Caco-2 (cell line): ENCODE measurements at regions not wholly inside any gene's neighbourhood (a gene's known extent, or its start where the extent isn't known, plus 50 kb on each side); places are given as distances from the start of the nearest gene placed in this dataset.

Experiments
- BruUV-seq: library from RNA; stranded (reverse); fragments of 400-500 nt; replicated peaks from 2 replicates; lab custom pipeline; 2021; lab: Mats Ljungman, UMichigan
- CTCF ChIA-PET: fragments of 300-600 bp; sonication (Branson Sonifier 250); formaldehyde crosslinking; loops from one replicate; lab custom pipeline; 2022; ENCODE audit warnings: antibody characterized with exemption; lab: Charles Lee
- POLR2A ChIA-PET: fragments of 300-600 bp; sonication (Branson Sonifier 250); formaldehyde crosslinking; loops from one replicate; lab custom pipeline; 2022; ENCODE audit warnings: antibody characterized with exemption; lab: Charles Lee
- DNase-seq, 2 experiments: peaks; one replicate each; pipeline versions ENCODE4 v3.0.0 to v3.0.0-alpha.2; 2020 to 2022
- H3K27me3 ChIP-seq: replicated peaks from 2 replicates; pipeline ENCODE4 v1.6.0; 2011; ENCODE audit warnings: low read length; ENCODE audit not compliant: control insufficient read depth, insufficient read depth
- H3K36me3 ChIP-seq: 2 replicates; pipeline ENCODE4 v1.5.1; 2011; ENCODE audit warnings: low read length; ENCODE audit not compliant: control insufficient read depth, insufficient read depth
- H3K4me1 ChIP-seq: fragments of 250-450 bp; sonication (Bioruptor Pico); 2 replicates; pipeline ENCODE4 v1.5.1; 2020; ENCODE audit warnings: mild to moderate bottlenecking
- H3K4me3 ChIP-seq: 2 replicates; pipeline ENCODE4 v1.5.1; 2011; ENCODE audit warnings: low read depth, mild to moderate bottlenecking, control low read depth, low read length
- H3K9me3 ChIP-seq: fragments of 250-450 bp; sonication (Bioruptor Pico); 2 replicates; pipeline ENCODE4 v1.5.1; 2020; ENCODE audit warnings: mild to moderate bottlenecking, moderate library complexity
- H3K27ac Mint-ChIP-seq: one replicate; pipeline ENCODE4 v1.8.0; 2022; ENCODE audit warnings: mixed read lengths; ENCODE audit not compliant: unreplicated experiment
- H3K27me3 Mint-ChIP-seq: one replicate; pipeline ENCODE4 v1.8.0; 2022; ENCODE audit warnings: mixed read lengths; ENCODE audit not compliant: insufficient read depth, unreplicated experiment
- H3K36me3 Mint-ChIP-seq: one replicate; pipeline ENCODE4 v1.8.0; 2022; ENCODE audit warnings: mild to moderate bottlenecking, mixed read lengths; ENCODE audit not compliant: insufficient read depth, unreplicated experiment
- H3K4me1 Mint-ChIP-seq: one replicate; pipeline ENCODE4 v1.8.0; 2022; ENCODE audit warnings: low read depth, mixed read lengths; ENCODE audit not compliant: unreplicated experiment
- H3K4me3 Mint-ChIP-seq: one replicate; pipeline ENCODE4 v1.8.0; 2022; ENCODE audit warnings: mild to moderate bottlenecking, moderate library complexity, mixed read lengths; ENCODE audit not compliant: unreplicated experiment
- H3K9me3 Mint-ChIP-seq: one replicate; pipeline ENCODE4 v1.8.0; 2022; ENCODE audit warnings: mixed read lengths; ENCODE audit not compliant: unreplicated experiment
- intact Hi-C: fragments of 100-400 bp; cut with micrococcal nuclease; formaldehyde crosslinking; loops from one replicate; pipeline ENCODE4 v1.10.0; 2022; ENCODE audit not compliant: unreplicated experiment
- TF ChIP-seq, protein P1 (sequence below), 2 experiments: fragments of 200-600 bp in 1 of 2; IDR thresholded peaks; 1 replicate in 1 of 2; 2 replicates in 1 of 2; pipeline versions ENCODE4 v1.5.1 to v1.8.0; 2011 to 2022; ENCODE audit warnings: antibody characterized with exemption in 1 of 2, control low read depth in 1 of 2, inconsistent platforms in 1 of 2, low read depth in 1 of 2, low read length in 1 of 2, mild to moderate bottlenecking in 1 of 2, moderate library complexity in 1 of 2; ENCODE audit not compliant: insufficient read depth in 1 of 2, severe bottlenecking in 1 of 2, unreplicated experiment in 1 of 2

DNA sequence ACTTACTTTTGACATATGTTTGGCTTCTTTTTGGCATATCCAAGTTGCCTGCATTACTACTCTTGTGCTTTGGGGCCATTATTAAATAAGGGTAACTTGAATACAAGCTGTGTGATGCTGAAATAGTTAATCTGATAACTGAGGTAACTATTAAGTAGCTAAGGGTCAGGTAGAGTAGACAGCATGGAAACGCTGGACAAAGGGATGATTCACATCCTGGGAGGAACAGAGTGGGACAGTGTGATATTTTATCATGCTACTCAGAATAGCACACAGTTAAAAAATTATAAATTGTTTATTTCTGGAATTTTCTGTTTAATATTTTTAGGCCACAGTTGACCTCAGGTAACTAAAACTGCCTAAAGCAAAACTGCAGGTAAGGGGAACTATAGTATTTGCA is 483.9 kb downstream of the RFPL4B start:
- no peaks in the 10 kb centered on the region for H3K4me1 Mint-ChIP-seq
- H3K27me3 ChIP-seq: no peaks in the 10 kb centered on the region
- no peak overlapping the region for H3K27ac Mint-ChIP-seq
- no peaks in the 10 kb centered on the region for H3K4me1 ChIP-seq
- H3K4me3 Mint-ChIP-seq: no peak overlapping the region
- no peaks in the 10 kb centered on the region for H3K36me3 ChIP-seq
- no TSS peak for BruUV-seq
- no peaks in the 10 kb centered on the region for H3K9me3 ChIP-seq
- no peak for DNase-seq
- H3K4me3 ChIP-seq: no peak overlapping the region
- ChIA-PET POLR2A (no interaction called here), CTCF (no interaction called here)
- H3K27me3 Mint-ChIP-seq: no peaks in the 10 kb centered on the region
- no peaks in the 10 kb centered on the region for H3K36me3 Mint-ChIP-seq
- intact Hi-C loops: no loop called here
- TF ChIP-seq, protein P1, sequence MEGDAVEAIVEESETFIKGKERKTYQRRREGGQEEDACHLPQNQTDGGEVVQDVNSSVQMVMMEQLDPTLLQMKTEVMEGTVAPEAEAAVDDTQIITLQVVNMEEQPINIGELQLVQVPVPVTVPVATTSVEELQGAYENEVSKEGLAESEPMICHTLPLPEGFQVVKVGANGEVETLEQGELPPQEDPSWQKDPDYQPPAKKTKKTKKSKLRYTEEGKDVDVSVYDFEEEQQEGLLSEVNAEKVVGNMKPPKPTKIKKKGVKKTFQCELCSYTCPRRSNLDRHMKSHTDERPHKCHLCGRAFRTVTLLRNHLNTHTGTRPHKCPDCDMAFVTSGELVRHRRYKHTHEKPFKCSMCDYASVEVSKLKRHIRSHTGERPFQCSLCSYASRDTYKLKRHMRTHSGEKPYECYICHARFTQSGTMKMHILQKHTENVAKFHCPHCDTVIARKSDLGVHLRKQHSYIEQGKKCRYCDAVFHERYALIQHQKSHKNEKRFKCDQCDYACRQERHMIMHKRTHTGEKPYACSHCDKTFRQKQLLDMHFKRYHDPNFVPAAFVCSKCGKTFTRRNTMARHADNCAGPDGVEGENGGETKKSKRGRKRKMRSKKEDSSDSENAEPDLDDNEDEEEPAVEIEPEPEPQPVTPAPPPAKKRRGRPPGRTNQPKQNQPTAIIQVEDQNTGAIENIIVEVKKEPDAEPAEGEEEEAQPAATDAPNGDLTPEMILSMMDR (IDR thresholded peaks at IDR 0.05; ENCODE audit: insufficient read depth in 1 of 2, low read depth in 1 of 2, low read length in 1 of 2, severe bottlenecking in 1 of 2, unreplicated experiment in 1 of 2): no peak
- H3K9me3 Mint-ChIP-seq: no peaks in the 10 kb centered on the region

DNA sequence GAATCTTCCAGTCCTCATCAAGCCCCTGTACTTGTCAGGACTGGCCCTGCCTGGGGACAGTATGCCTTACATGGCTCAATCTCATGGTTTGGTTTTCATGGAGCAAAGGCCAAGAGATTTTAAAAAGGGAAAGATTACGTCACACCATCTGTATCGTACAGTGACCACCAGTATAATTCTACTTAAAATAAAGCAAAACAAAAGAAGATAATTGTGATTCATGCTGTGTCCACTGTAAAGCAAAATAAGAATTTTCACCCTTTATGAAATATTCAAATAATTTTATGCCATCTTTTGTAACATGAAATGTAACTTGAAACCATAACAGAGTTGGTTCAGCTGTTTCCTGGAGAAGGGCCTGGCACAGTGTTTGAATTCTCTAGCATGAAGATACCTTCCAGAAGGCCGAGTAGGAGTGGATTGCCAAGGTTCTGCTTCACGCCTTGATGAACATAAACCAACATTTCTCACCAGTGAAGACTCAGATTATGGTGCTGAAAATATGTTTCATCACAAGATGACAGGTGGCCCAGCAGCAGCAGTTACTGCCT is 486.5 kb downstream of the RFPL4B start:
- no peak overlapping the region for H3K4me3 ChIP-seq
- CTCF ChIA-PET: no interaction called here
- BruUV-seq: no TSS peak
- H3K9me3 ChIP-seq: no peaks in the 10 kb centered on the region; the same call in 1 of the 2 replicates
- Mint-ChIP-seq H3K36me3 (no peaks in the 10 kb centered on the region), H3K4me1 (no peaks in the 10 kb centered on the region), H3K27me3 (no peaks in the 10 kb centered on the region), H3K9me3 (no peaks in the 10 kb centered on the region), H3K4me3 (no peak overlapping the region), H3K27ac (no peak overlapping the region)
- TF ChIP-seq, protein P1 (IDR thresholded peaks at IDR 0.05; ENCODE audit: insufficient read depth in 1 of 2, low read depth in 1 of 2, low read length in 1 of 2, severe bottlenecking in 1 of 2, unreplicated experiment in 1 of 2): no peak
- no peaks in the 10 kb centered on the region for H3K4me1 ChIP-seq
- H3K36me3 ChIP-seq: no peaks in the 10 kb centered on the region
- no peaks in the 10 kb centered on the region for H3K27me3 ChIP-seq
- intact Hi-C loops: no loop called here
- POLR2A ChIA-PET: no interaction called here
- no peak for DNase-seq

DNA sequence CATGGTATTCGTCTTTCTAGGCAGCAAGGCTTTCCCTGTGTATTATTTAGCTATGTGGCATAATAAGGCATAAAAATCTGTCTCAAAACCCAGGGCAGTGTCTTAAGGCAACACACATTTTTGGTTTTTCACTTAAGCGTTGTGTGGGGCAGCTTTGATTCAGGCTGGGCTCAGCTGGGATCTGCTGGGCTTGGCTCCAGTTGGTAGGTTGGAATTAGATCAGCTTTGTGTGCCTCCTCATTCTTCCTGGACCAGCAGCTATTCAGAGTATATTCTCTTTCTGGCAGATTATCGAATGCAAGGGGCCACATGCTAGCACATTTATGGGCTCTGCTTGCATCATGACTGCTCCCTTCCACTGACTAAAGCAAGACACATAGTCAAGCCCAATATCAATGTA is 487.9 kb downstream of the RFPL4B start:
- CTCF ChIA-PET: no interaction called here
- H3K36me3 Mint-ChIP-seq: no peaks in the 10 kb centered on the region
- H3K27ac Mint-ChIP-seq: no peak overlapping the region
- H3K27me3 Mint-ChIP-seq: no peaks in the 10 kb centered on the region
- BruUV-seq: no TSS peak
- Histone ChIP-seq H3K9me3 (no peaks in the 10 kb centered on the region; the same call in 1 of the 2 replicates), H3K27me3 (no peaks in the 10 kb centered on the region), H3K36me3 (no peaks in the 10 kb centered on the region), H3K4me3 (no peak overlapping the region), H3K4me1 (no peaks in the 10 kb centered on the region)
- POLR2A ChIA-PET: no interaction called here
- no peak for DNase-seq
- intact Hi-C loops: no loop called here
- H3K9me3 Mint-ChIP-seq: no peaks in the 10 kb centered on the region
- TF ChIP-seq, protein P1 (IDR thresholded peaks at IDR 0.05; ENCODE audit: insufficient read depth in 1 of 2, low read depth in 1 of 2, low read length in 1 of 2, severe bottlenecking in 1 of 2, unreplicated experiment in 1 of 2): no peak
- H3K4me1 Mint-ChIP-seq: no peaks in the 10 kb centered on the region
- no peak overlapping the region for H3K4me3 Mint-ChIP-seq
